K562 (cell line): ENCODE measurements at regions not wholly inside any gene's neighbourhood (a gene's known extent, or its start where the extent isn't known, plus 50 kb on each side); places are given as distances from the start of the nearest gene placed in this dataset.

Experiments
- ATAC-seq: fragments of 200-7000 bp; cut with Tn5 transposase; 3 replicates; pipeline ENCODE4 v1.9.1; 2020; ENCODE audit warnings: moderate library complexity
- BruUV-seq: library from RNA; stranded (reverse); fragments of 400-500 nt; replicated peaks from 2 replicates; lab custom pipeline; 2021; lab: Mats Ljungman, UMichigan
- CTCF ChIA-PET: fragments of 300-600 bp; formaldehyde crosslinking; extraction: SDS; loops from one replicate; lab custom pipeline; 2021; ENCODE audit warnings: low intra/inter-chr PET ratio; lab: Yijun Ruan, JAX
- POLR2A ChIA-PET: fragments of 300-600, 350-650 bp; sonication (Branson Sonifier 250); formaldehyde crosslinking; extraction: SDS; loops from one replicate; lab custom pipeline; 2021; ENCODE audit warnings: antibody characterized with exemption, inconsistent platforms; lab: Yijun Ruan, JAX
- DNase-seq, 4 experiments: peaks; one replicate each; pipeline versions ENCODE4 v3.0.0 to v3.0.0-alpha.2; 2011 to 2018; ENCODE audit warnings: low spot score in 3 of 4, mixed read lengths in 3 of 4; ENCODE audit errors: extremely low read depth in 1 of 4
- FAIRE-seq: peaks from 2 replicates; lab custom pipeline; 2011; peaks lifted over from hg19 to GRCh38; lab: Jason Lieb, UNC
- H2AFZ ChIP-seq: 2 replicates; pipeline ENCODE4 v1.6.0; 2011; ENCODE audit warnings: low read depth, low read length, control low read depth, inconsistent platforms
- H3K27ac ChIP-seq: fragments of 200-600 bp; 3 replicates; pipeline ENCODE4 v1.8.0; 2011; ENCODE audit warnings: low read depth, mild to moderate bottlenecking, control low read depth, inconsistent platforms, low read length, moderate library complexity, mixed read lengths; ENCODE audit errors: extremely low read depth
- H3K27me3 ChIP-seq, 2 experiments: fragments of 300-600 bp in 1 of 2; 2 replicates in 1 of 2; 3 replicates in 1 of 2; pipeline versions ENCODE4 v1.6.0 to v1.8.0; 2011; ENCODE audit warnings: inconsistent platforms in 2 of 2, low read length in 2 of 2, mild to moderate bottlenecking in 1 of 2, mixed read lengths in 1 of 2, moderate library complexity in 1 of 2; ENCODE audit not compliant: control insufficient read depth in 2 of 2, insufficient read depth in 2 of 2
- H3K36me3 ChIP-seq: fragments of 300-600 bp; 3 replicates; pipeline ENCODE4 v1.8.0; 2011; ENCODE audit warnings: mild to moderate bottlenecking, low read length, inconsistent platforms; ENCODE audit not compliant: control insufficient read depth, insufficient read depth
- H3K4me1 ChIP-seq, 2 experiments: fragments of 200-600 bp in 1 of 2; replicated peaks in 1 of 2; 2 replicates in 1 of 2; 3 replicates in 1 of 2; pipeline versions ENCODE4 v1.5.1 to v1.8.0; 2011; ENCODE audit warnings: inconsistent platforms in 2 of 2, low read length in 2 of 2, mild to moderate bottlenecking in 1 of 2, mixed read lengths in 1 of 2, moderate library complexity in 1 of 2; ENCODE audit not compliant: control insufficient read depth in 2 of 2, insufficient read depth in 2 of 2
- H3K4me2 ChIP-seq: 2 replicates; pipeline ENCODE4 v1.6.1; 2011; ENCODE audit warnings: low read length, control low read depth, inconsistent platforms, mixed read lengths; ENCODE audit not compliant: insufficient read depth
- H3K4me3 ChIP-seq: fragments of 200-600 bp; sonication (generic), shearing (Covaris generic); 2 replicates; pipeline ENCODE4 v1.5.1; 2016; ENCODE audit warnings: control low read depth, inconsistent platforms
- H3K79me2 ChIP-seq: fragments of 200-600 bp; 3 replicates; pipeline ENCODE4 v1.8.0; 2011; ENCODE audit warnings: low read length, inconsistent platforms; ENCODE audit not compliant: control insufficient read depth, insufficient read depth
- H3K9ac ChIP-seq, 2 experiments: 2 replicates each; pipeline versions ENCODE4 v1.6.0 to v1.6.1; 2011; ENCODE audit warnings: low read depth in 2 of 2, low read length in 2 of 2, control low read depth in 1 of 2, inconsistent platforms in 1 of 2, mild to moderate bottlenecking in 1 of 2, mixed read lengths in 1 of 2; ENCODE audit not compliant: insufficient read depth in 1 of 2
- H3K9me1 ChIP-seq: one replicate; pipeline ENCODE4 v1.6.0; 2011; ENCODE audit warnings: inconsistent platforms, mild to moderate bottlenecking, low read length, moderate library complexity; ENCODE audit not compliant: control insufficient read depth, insufficient read depth
- H3K9me3 ChIP-seq: replicated peaks from 2 replicates; pipeline ENCODE4 v1.5.1; 2011; ENCODE audit warnings: low read depth, low read length, inconsistent platforms; ENCODE audit not compliant: control insufficient read depth, insufficient read depth
- H4K20me1 ChIP-seq: replicated peaks from 2 replicates; pipeline ENCODE4 v1.6.1; 2011; ENCODE audit warnings: low read length, inconsistent platforms, mixed read lengths; ENCODE audit not compliant: control insufficient read depth, insufficient read depth
- CREB1 ChIP-seq, 2 experiments: sonication (generic) in 1 of 2; formaldehyde crosslinking in 1 of 2; IDR thresholded peaks; 2 replicates each; pipeline versions ENCODE4 v1.6.1 to v1.8.0; 2012 to 2022; ENCODE audit warnings: inconsistent platforms in 1 of 2, mild to moderate bottlenecking in 1 of 2, missing genetic modification reagents in 1 of 2, moderate library complexity in 1 of 2
- ELF2 ChIP-seq: fragments of 250-450 bp; sonication (Bioruptor Pico); IDR thresholded peaks from 2 replicates; pipeline ENCODE4 v1.5.0; 2021; ENCODE audit warnings: mild to moderate bottlenecking
- HNRNPK ChIP-seq: fragments of 200-400 bp; formaldehyde crosslinking; IDR thresholded peaks from one replicate; pipeline ENCODE4 v1.6.1; 2018; ENCODE audit warnings: mild to moderate bottlenecking, low read depth, low read length; ENCODE audit not compliant: poor library complexity, severe bottlenecking
- KAT7 ChIP-seq: sonication (generic); formaldehyde crosslinking; IDR thresholded peaks from 2 replicates; pipeline ENCODE4 v1.8.0; 2022; ENCODE audit warnings: missing genetic modification reagents, mild to moderate bottlenecking, borderline replicate concordance
- KDM2B ChIP-seq: fragments of 250-450 bp; sonication (Bioruptor Pico); IDR thresholded peaks from 2 replicates; pipeline ENCODE4 v1.8.0; 2021; ENCODE audit warnings: mild to moderate bottlenecking, moderate library complexity
- MYC ChIP-seq, 2 experiments: fragments of 250-450 bp in 1 of 2; sonication (Bioruptor Pico) in 1 of 2; IDR thresholded peaks; 2 replicates each; pipeline versions ENCODE4 v1.5.1 to v1.6.1; 2012 to 2021; ENCODE audit warnings: low read depth in 2 of 2, borderline replicate concordance in 1 of 2, improper control_type of control experiment in 1 of 2, low read length in 1 of 2, mild to moderate bottlenecking in 1 of 2, moderate library complexity in 1 of 2
- NCOA6 ChIP-seq: fragments of 450-650 bp; IDR thresholded peaks from 2 replicates; pipeline ENCODE4 v1.6.1; 2017; ENCODE audit warnings: mild to moderate bottlenecking
- NFE2L1 ChIP-seq: fragments of 450-650 bp; IDR thresholded peaks from 2 replicates; pipeline ENCODE4 v1.6.1; 2016; ENCODE audit warnings: missing genetic modification characterization, low read depth, mild to moderate bottlenecking, missing compliant biosample characterization, moderate library complexity, borderline replicate concordance
- TAF15 ChIP-seq: fragments of 200-400 bp; formaldehyde crosslinking; IDR thresholded peaks from 2 replicates; pipeline ENCODE4 v1.6.1; 2017; ENCODE audit warnings: mild to moderate bottlenecking, low read depth, low read length, moderate library complexity
- ZBED1 ChIP-seq: IDR thresholded peaks from 2 replicates; pipeline ENCODE4 v1.6.1; 2014
- ZNF133 ChIP-seq: fragments of 250-450 bp; sonication (Bioruptor Pico); IDR thresholded peaks from 2 replicates; pipeline ENCODE4 v1.4.0; 2020; ENCODE audit warnings: mild to moderate bottlenecking
- ZNF253 ChIP-seq: fragments of 250-450 bp; sonication (Bioruptor Pico); conservative IDR thresholded peaks from 2 replicates; pipeline ENCODE4 v1.6.1; 2021; ENCODE audit warnings: mild to moderate bottlenecking
- ZNF75A ChIP-seq: fragments of 450-650 bp; formaldehyde crosslinking; IDR thresholded peaks from 2 replicates; pipeline ENCODE4 v1.4.0; 2020; ENCODE audit warnings: mild to moderate bottlenecking
- WGBS: fragments of 100-300 bp; shearing (Covaris generic); methylation state at CpG from one replicate; pipeline ENCODE4 v1.1.6; 2016; ENCODE audit warnings: low coverage, mixed read lengths; ENCODE audit not compliant: insufficient coverage; ENCODE audit errors: missing lambda C conversion rate; 5-methylcytosine and 5-hydroxymethylcytosine counted together
- in situ Hi-C: fragments of 300-500 bp; cut with MboI; formaldehyde crosslinking; loops from 4 replicates; pipeline ENCODE4 v1.15.0; 2018; ENCODE audit warnings: inconsistent platforms, mixed read lengths
- intact Hi-C: fragments of 100-400 bp; cut with micrococcal nuclease; formaldehyde crosslinking; loops from 2 replicates; pipeline ENCODE4 v1.14.2; 2022
- TF ChIP-seq, protein P1 (sequence below): sonication (generic); formaldehyde crosslinking; IDR thresholded peaks from 2 replicates; pipeline ENCODE4 v1.8.0; 2022; ENCODE audit warnings: missing genetic modification reagents, mild to moderate bottlenecking, borderline replicate concordance
- TF ChIP-seq, protein P2 (sequence below): IDR thresholded peaks from 2 replicates; pipeline ENCODE4 v1.6.1; 2011; ENCODE audit warnings: borderline replicate concordance, low read depth, mild to moderate bottlenecking, moderate library complexity, low read length; ENCODE audit not compliant: insufficient read depth, poor library complexity, severe bottlenecking
- TF ChIP-seq, protein P3 (sequence below): IDR thresholded peaks from 2 replicates; pipeline ENCODE4 v1.6.1; 2014; ENCODE audit warnings: antibody characterized with exemption

DNA sequence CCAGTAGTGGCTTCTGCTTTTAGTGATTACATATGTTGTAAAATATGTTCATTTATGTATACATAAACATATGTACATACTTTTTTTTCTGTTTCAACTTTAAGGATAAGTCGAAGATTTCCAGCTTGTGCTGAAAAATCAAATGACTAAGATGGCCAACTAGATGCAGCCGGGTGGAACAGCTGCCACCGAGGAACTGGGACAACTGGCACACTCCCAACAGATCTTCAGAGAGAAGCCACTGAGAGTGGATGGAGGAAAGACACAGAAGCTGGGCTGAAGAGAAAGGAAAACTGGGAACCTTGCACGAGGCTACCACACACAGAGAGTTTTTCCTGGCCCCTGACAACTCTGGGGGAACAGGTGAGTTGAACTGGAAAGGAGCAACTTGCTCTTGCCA lies 207.5 kb downstream of the FAM47B start (continued):
- TF ChIP-seq, protein P1, sequence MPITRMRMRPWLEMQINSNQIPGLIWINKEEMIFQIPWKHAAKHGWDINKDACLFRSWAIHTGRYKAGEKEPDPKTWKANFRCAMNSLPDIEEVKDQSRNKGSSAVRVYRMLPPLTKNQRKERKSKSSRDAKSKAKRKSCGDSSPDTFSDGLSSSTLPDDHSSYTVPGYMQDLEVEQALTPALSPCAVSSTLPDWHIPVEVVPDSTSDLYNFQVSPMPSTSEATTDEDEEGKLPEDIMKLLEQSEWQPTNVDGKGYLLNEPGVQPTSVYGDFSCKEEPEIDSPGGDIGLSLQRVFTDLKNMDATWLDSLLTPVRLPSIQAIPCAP (CRISPR knock-in tag), result no peak
- TF ChIP-seq KAT7, result no peak

DNA sequence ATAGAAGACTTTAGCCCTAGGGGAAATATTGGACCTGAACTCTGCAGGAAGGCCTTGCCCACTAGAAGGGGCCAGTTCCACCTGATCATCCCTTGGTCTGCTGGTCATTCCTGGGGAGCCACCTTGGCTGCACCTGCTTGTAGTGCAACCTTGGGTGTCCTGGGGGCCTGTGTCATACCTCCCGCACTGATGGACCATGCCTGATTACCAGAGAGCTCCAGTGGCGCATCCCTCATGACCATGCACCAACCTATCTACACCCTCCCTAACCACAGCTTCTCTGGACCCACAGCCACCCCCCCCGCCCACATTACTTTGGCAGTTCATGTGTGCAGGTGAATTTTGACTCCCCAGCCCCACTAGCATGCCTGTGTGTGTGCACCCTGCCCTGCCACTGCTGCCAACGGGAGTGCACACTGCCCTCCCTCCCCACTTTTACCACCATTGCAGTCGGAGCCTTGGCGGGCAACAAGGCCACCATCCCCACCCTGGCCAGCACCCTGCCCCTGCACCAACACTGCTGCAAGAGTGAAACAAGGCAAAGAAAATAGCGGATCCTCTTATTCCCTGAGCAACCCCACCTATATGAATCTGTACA lies 208.1 kb downstream of the FAM47B start:
- Histone ChIP-seq H3K9me3 (no peaks in the 10 kb centered on the region), H3K4me1 (no peaks in the 10 kb centered on the region), H3K79me2 (no peaks in the 10 kb centered on the region), H3K9me1 (no peaks in the 10 kb centered on the region), H3K9ac (no peak overlapping the region), H4K20me1 (no peaks in the 10 kb centered on the region)
- DNase-seq, result no peak
- BruUV-seq, result no TSS peak
- WGBS, result 0% methylated on average over 4 of the region's 7 CpGs
- FAIRE-seq, result no peak
- no peak for ATAC-seq
- CTCF ChIA-PET, result no interaction called here
- TF ChIP-seq ZBED1, result no peak
- no peak for TF ChIP-seq CREB1 (IDR thresholded peaks at IDR 0.05)
- TF ChIP-seq CREB1 (CRISPR knock-in tag; IDR thresholded peaks at IDR 0.05), result no peak
- no peak for TF ChIP-seq KDM2B (CRISPR knock-in tag)
- TF ChIP-seq ELF2 (CRISPR knock-in tag), result no peak
- TF ChIP-seq, protein P2, sequence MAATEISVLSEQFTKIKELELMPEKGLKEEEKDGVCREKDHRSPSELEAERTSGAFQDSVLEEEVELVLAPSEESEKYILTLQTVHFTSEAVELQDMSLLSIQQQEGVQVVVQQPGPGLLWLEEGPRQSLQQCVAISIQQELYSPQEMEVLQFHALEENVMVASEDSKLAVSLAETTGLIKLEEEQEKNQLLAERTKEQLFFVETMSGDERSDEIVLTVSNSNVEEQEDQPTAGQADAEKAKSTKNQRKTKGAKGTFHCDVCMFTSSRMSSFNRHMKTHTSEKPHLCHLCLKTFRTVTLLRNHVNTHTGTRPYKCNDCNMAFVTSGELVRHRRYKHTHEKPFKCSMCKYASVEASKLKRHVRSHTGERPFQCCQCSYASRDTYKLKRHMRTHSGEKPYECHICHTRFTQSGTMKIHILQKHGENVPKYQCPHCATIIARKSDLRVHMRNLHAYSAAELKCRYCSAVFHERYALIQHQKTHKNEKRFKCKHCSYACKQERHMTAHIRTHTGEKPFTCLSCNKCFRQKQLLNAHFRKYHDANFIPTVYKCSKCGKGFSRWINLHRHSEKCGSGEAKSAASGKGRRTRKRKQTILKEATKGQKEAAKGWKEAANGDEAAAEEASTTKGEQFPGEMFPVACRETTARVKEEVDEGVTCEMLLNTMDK, result no peak
- no peak for TF ChIP-seq TAF15
- TF ChIP-seq, protein P3, sequence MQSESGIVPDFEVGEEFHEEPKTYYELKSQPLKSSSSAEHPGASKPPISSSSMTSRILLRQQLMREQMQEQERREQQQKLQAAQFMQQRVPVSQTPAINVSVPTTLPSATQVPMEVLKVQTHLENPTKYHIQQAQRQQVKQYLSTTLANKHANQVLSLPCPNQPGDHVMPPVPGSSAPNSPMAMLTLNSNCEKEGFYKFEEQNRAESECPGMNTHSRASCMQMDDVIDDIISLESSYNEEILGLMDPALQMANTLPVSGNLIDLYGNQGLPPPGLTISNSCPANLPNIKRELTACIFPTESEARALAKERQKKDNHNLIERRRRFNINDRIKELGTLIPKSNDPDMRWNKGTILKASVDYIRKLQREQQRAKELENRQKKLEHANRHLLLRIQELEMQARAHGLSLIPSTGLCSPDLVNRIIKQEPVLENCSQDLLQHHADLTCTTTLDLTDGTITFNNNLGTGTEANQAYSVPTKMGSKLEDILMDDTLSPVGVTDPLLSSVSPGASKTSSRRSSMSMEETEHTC, result no peak
- TF ChIP-seq ZNF133 (CRISPR knock-in tag), result no peak
- no peak for TF ChIP-seq NFE2L1 (tag)
- TF ChIP-seq ZNF75A (CRISPR knock-in tag), result no peak
- TF ChIP-seq HNRNPK, result no peak
- no peak for TF ChIP-seq NCOA6
- no peak for TF ChIP-seq ZNF253 (CRISPR knock-in tag)
- TF ChIP-seq MYC (IDR thresholded peaks at IDR 0.05; ENCODE audit: low read depth, low read length), result no peak
- no peak for TF ChIP-seq MYC (CRISPR knock-in tag; IDR thresholded peaks at IDR 0.05; ENCODE audit: borderline replicate concordance, low read depth)
- TF ChIP-seq, all 486 proteins: peak for 0
- no peaks in the 10 kb centered on the region for H3K36me3 ChIP-seq
- H3K4me3 ChIP-seq, result no peak overlapping the region
- no peak overlapping the region for H2AFZ ChIP-seq
- intact Hi-C loops (no loop called here), in situ Hi-C loops (no loop called here)
- no peak overlapping the region for H3K4me2 ChIP-seq
- H3K27me3 ChIP-seq, result no peaks in the 10 kb centered on the region
- no peak overlapping the region for H3K27ac ChIP-seq
- POLR2A ChIA-PET, result no interaction called here
